ENCODE measurements at regions not wholly inside any gene's neighbourhood (a gene's known extent, or its start where the extent isn't known, plus 50 kb on each side); places are given as distances from the start of the nearest gene placed in this dataset.
"Not testable (repeated sequence)": the region's sequence is repeated elsewhere in the genome, so short reads cannot be mapped to it uniquely, and the experiment has no call there.

GRCh38 chr1:30445449-30445848, 277.9 kb downstream of the MATN1 start:
- no peak for TF ChIP-seq CTCF (IDR thresholded peaks at IDR 0.05; ENCODE audit: low read depth, low read length)
- Histone ChIP-seq H3K27ac (no peak overlapping the region), H3K36me3 (no peaks in the 10 kb centered on the region), H3K27me3 (ENCODE audit: insufficient read depth, low read depth, severe bottlenecking) (peaks cover 3% of the 10 kb centered on the region), H3K9me3 (ENCODE audit: severe bottlenecking) (no peaks in the 10 kb centered on the region), H3K4me3 (ENCODE audit: low read depth, low read length) (no peak overlapping the region)
- DNase-seq = no peak

GRCh38 chr1:30444850-30445249, 278.5 kb downstream of the MATN1 start:
- no peak overlapping the region for H3K4me3 ChIP-seq (ENCODE audit: low read depth, low read length)
- no peak for DNase-seq
- peaks cover 3% of the 10 kb centered on the region for H3K27me3 ChIP-seq (ENCODE audit: insufficient read depth, low read depth, severe bottlenecking)
- no peaks in the 10 kb centered on the region for H3K36me3 ChIP-seq
- H3K9me3 ChIP-seq (ENCODE audit: severe bottlenecking) = no peaks in the 10 kb centered on the region
- H3K27ac ChIP-seq = no peak overlapping the region
- TF ChIP-seq CTCF (IDR thresholded peaks at IDR 0.05; ENCODE audit: low read depth, low read length) = no peak

- Histone ChIP-seq H3K27ac (no peak overlapping the region), H3K4me3 (ENCODE audit: low read depth, low read length) (no peak overlapping the region), H3K9me3 (ENCODE audit: severe bottlenecking) (no peaks in the 10 kb centered on the region), H3K27me3 (ENCODE audit: insufficient read depth, low read depth, severe bottlenecking) (peaks cover 3% of the 10 kb centered on the region), H3K36me3 (no peaks in the 10 kb centered on the region)
- TF ChIP-seq CTCF (IDR thresholded peaks at IDR 0.05; ENCODE audit: low read depth, low read length) = no peak
- DNase-seq = no peak
Measured at GRCh38 chr1:30444401-30444800, 279.0 kb downstream of the MATN1 start.

- H3K36me3 ChIP-seq; H3K27me3 ChIP-seq (ENCODE audit: insufficient read depth, low read depth, severe bottlenecking); H3K4me3 ChIP-seq (ENCODE audit: low read depth, low read length); H3K9me3 ChIP-seq (ENCODE audit: severe bottlenecking); DNase-seq; H3K27ac ChIP-seq: not testable (repeated sequence)
Measured at GRCh38 chr1:30438274-30438673, 285.1 kb downstream of the MATN1 start.

- Histone ChIP-seq H3K27me3 (ENCODE audit: insufficient read depth, low read depth, severe bottlenecking) (no peaks in the 10 kb centered on the region), H3K36me3 (no peaks in the 10 kb centered on the region), H3K9me3 (ENCODE audit: severe bottlenecking) (peaks cover 9% of the 10 kb centered on the region), H3K27ac (no peak overlapping the region), H3K4me3 (ENCODE audit: low read depth, low read length) (no peak overlapping the region)
- no peak for DNase-seq
- no peak for TF ChIP-seq CTCF (IDR thresholded peaks at IDR 0.05; ENCODE audit: low read depth, low read length)
Measured at GRCh38 chr1:30437059-30437576, 286.3 kb downstream of the MATN1 start.

- peaks cover 13% of the 10 kb centered on the region for H3K9me3 ChIP-seq (ENCODE audit: severe bottlenecking)
- no peaks in the 10 kb centered on the region for H3K36me3 ChIP-seq
- TF ChIP-seq CTCF (IDR thresholded peaks at IDR 0.05; ENCODE audit: low read depth, low read length) = no peak
- H3K27ac ChIP-seq = no peak overlapping the region
- no peak overlapping the region for H3K4me3 ChIP-seq (ENCODE audit: low read depth, low read length)
- no peak for DNase-seq
- H3K27me3 ChIP-seq (ENCODE audit: insufficient read depth, low read depth, severe bottlenecking) = no peaks in the 10 kb centered on the region
Measured at GRCh38 chr1:30427545-30427944, 295.8 kb downstream of the MATN1 start.
